ENCODE measurements at regions not wholly inside any gene's neighbourhood (a gene's known extent, or its start where the extent isn't known, plus 50 kb on each side); places are given as distances from the start of the nearest gene placed in this dataset.

- POLR2A ChIA-PET = no interaction called here
- H3K79me2 ChIP-seq (ENCODE audit: insufficient read depth, low read length) = no peaks in the 10 kb centered on the region
- CTCF ChIA-PET = no interaction called here
- ATAC-seq = no peak
- RAD21 ChIA-PET (ENCODE audit: low non-redundant PET in 1 of 2, low total read pairs in 2 of 2, uncharacterized antibody in 2 of 2, unreplicated experiment in 2 of 2) = no interaction called here
- H3K27ac ChIP-seq (ENCODE audit: low read depth, low read length) = no peak overlapping the region
- intact Hi-C loops (cut with micrococcal nuclease) = no loop called here
- H3K4me2 ChIP-seq (ENCODE audit: low read length) = no peak overlapping the region
- H3K4me3 ChIP-seq (replicated peaks in 1 of 2; ENCODE audit: low read depth in 1 of 2, low read length in 2 of 2) = no peak overlapping the region
- no peaks in the 10 kb centered on the region for H3K27me3 ChIP-seq (ENCODE audit: insufficient read depth, low read length)
- H4K20me1 ChIP-seq (ENCODE audit: insufficient read depth) = no peaks in the 10 kb centered on the region
- H3K36me3 ChIP-seq (ENCODE audit: control insufficient read depth in 1 of 2, insufficient read depth in 2 of 2, low read length in 2 of 2) = no peaks in the 10 kb centered on the region
- H3K9ac ChIP-seq (ENCODE audit: low read length) = no peak overlapping the region
- BruUV-seq (replicated peaks) = no TSS peak
- no peak for DNase-seq (ENCODE audit: low read depth, low spot score)
- peak overlapping the region; percentile 52 for H2AFZ ChIP-seq (ENCODE audit: low read depth, low read length, poor library complexity, severe bottlenecking)
- no peaks in the 10 kb centered on the region; a peak in 1 of 4 replicates for H3K9me3 ChIP-seq (ENCODE audit: control insufficient read depth in 1 of 2, insufficient read depth in 1 of 2, low read depth in 1 of 2, low read length in 2 of 2)
- no peaks in the 10 kb centered on the region for H3K4me1 ChIP-seq (ENCODE audit: control insufficient read depth in 1 of 2, insufficient read depth in 2 of 2, low read length in 2 of 2)
- H3K9me2 ChIP-seq (ENCODE audit: insufficient read depth) = no peaks in the 10 kb centered on the region
- TF ChIP-seq EZH2phosphoT487 (IDR thresholded peaks at IDR 0.05; ENCODE audit: borderline replicate concordance) = no peak
- no peak for TF ChIP-seq REST (IDR thresholded peaks at IDR 0.05; ENCODE audit: low read depth)
- TF ChIP-seq POLR2A (IDR thresholded peaks at IDR 0.05; ENCODE audit: borderline replicate concordance, extremely low read depth, insufficient read depth, insufficient read length) = no peak
- no peak for TF ChIP-seq SP1 (IDR thresholded peaks at IDR 0.05; ENCODE audit: low read depth)
- TF ChIP-seq RAD21 (IDR thresholded peaks at IDR 0.05; ENCODE audit: low read depth) = no peak
Observed at GRCh38 chr2:193943406-193943960, 1713.5 kb upstream of the SLC39A10 start.

DNA sequence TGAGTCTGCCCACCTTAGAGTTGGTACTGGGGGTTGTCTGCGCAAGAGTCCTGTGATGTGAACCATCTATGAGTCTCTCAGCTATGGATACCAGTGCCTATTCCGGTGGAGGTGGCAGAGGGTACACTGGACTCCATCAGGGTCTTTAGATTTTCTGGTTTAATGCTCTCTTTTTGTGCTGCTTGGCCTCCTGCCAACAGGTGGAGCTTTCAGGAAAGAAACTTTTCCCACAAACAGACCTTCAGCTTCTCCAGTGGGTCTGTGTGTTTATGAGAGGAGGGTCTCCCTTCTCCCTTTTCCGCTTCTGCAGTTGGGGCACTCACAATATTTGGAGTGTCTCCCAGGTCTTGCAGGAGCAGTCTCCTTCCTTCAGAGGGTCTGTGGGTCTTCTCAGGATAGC lies 1721.9 kb upstream of the SLC39A10 start:
- intact Hi-C loops (cut with micrococcal nuclease) = no loop called here
- H3K4me1 ChIP-seq (ENCODE audit: control insufficient read depth in 1 of 2, insufficient read depth in 2 of 2, low read length in 2 of 2) = no peaks in the 10 kb centered on the region
- no peak overlapping the region for H3K27ac ChIP-seq (ENCODE audit: low read depth, low read length)
- H3K9me2 ChIP-seq (ENCODE audit: insufficient read depth) = no peaks in the 10 kb centered on the region
- H3K4me3 ChIP-seq (replicated peaks in 1 of 2; ENCODE audit: low read depth in 1 of 2, low read length in 2 of 2) = no peak overlapping the region
- no peaks in the 10 kb centered on the region for H3K9me3 ChIP-seq (ENCODE audit: control insufficient read depth in 1 of 2, insufficient read depth in 1 of 2, low read depth in 1 of 2, low read length in 2 of 2)
- H3K4me2 ChIP-seq (ENCODE audit: low read length) = no peak overlapping the region
- no peak for TF ChIP-seq CTCF (IDR thresholded peaks at IDR 0.05 in 2 of 3, conservative IDR thresholded peaks at IDR 0.05 in 1 of 3; ENCODE audit: borderline replicate concordance in 1 of 3, insufficient read depth in 1 of 3, low read depth in 2 of 3, low read length in 2 of 3)
- no peak for TF ChIP-seq SP1 (IDR thresholded peaks at IDR 0.05; ENCODE audit: low read depth)
- no peak for TF ChIP-seq ATF3 (IDR thresholded peaks at IDR 0.05)
- CTCF ChIA-PET = no interaction called here
- no peaks in the 10 kb centered on the region for H3K79me2 ChIP-seq (ENCODE audit: insufficient read depth, low read length)
- no peak for DNase-seq (ENCODE audit: low read depth, low spot score)
- no peaks in the 10 kb centered on the region for H4K20me1 ChIP-seq (ENCODE audit: insufficient read depth)
- no peaks in the 10 kb centered on the region for H3K27me3 ChIP-seq (ENCODE audit: insufficient read depth, low read length)
- POLR2A ChIA-PET = no interaction called here
- H3K36me3 ChIP-seq (ENCODE audit: control insufficient read depth in 1 of 2, insufficient read depth in 2 of 2, low read length in 2 of 2) = no peaks in the 10 kb centered on the region
- RAD21 ChIA-PET (ENCODE audit: low non-redundant PET in 1 of 2, low total read pairs in 2 of 2, uncharacterized antibody in 2 of 2, unreplicated experiment in 2 of 2) = no interaction called here
- no TSS peak for BruUV-seq (replicated peaks)
- no peak overlapping the region for H3K9ac ChIP-seq (ENCODE audit: low read length)
- H2AFZ ChIP-seq (ENCODE audit: low read depth, low read length, poor library complexity, severe bottlenecking) = no peak overlapping the region
- ATAC-seq = no peak

Data from HCT116 (cell line).